Embryonic facial prominence (tissue), 1 donor: ENCODE measurements at regions not wholly inside any gene's neighbourhood (a gene's known extent, or its start where the extent isn't known, plus 50 kb on each side); places are given as distances from the start of the nearest gene placed in this dataset.

ENCODE experiments used
- DNase-seq: peaks from one replicate; pipeline ENCODE4 v3.0.0-alpha.2; 2016; ENCODE audit errors: extremely low spot score

DNA sequence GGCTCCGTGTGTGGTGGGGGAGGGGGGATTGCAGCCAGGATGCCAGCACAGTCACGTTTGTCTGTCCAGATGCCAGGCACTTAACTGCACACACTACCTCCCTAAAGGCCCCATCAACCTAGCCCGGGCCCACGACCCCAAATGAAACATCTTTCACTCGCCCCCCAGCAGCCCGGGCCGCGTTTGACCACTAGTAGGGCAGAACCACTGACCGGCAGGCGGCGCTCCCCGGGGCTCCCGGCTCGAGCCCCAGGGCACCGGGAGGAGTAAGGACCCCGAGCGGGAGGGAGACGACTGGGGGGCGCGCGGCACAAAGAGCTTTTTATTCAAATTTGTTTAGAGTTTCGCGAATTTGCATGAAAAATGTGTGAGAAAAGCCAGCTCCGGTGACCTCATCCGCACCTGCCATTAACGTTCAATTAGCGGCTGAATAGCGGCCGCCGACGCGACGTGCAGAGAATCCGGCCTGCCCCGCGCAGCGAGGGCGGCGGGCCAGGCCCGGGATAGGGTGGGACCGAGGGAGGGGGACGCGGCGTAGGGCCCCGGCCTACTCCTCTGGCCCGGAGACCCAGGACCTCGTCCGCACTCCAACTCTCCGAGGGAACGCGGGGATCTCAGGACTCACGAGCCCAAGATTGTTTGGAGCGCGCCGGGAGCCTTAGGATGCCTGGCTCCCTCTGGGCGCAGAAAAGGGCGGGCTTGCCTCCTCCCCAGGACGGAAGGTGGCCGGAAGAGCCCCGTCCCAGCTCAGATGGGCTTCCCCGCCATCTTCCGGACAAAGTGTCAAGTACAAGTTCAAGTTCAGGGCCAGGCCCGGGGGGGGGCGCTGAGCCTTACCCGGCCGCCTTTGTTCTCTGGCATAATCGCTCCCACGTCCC is 64.9 kb upstream of the POLG start:
- no peak for DNase-seq

DNA sequence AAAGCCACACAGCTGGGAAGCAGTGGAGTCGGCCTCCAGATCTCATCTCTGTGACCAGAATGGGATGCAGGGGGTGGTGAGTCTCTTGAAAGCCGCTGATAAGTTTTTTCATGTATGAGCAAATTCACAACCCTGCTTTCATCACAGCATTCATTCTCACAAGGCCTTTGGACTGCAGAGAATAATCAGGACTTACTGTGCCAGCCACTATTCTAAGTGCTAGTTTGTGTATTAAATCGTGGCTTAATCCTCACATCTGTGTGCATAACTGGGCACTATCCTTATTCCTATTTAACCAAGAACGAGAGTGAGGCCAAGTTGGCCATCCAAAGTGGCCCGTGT is 64.2 kb upstream of the POLG start:
- no peak for DNase-seq

DNA sequence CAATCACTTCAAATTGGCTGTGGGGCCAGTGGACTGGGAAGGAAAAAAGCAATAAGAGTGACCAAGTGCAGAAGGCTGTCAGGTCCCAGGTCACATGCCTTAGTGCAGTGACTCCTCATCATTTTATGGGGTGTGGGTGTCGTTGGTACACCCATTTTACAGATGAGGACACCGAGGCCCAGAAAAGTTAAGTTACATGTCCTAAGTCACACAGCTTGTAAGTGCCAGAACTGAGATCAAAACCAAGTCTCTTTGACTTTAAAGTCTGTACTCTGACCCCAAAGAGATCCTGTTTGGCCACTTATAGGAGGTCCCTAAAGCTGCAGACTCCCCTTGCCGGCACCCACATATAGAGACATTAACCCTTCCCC is 63.0 kb upstream of the POLG start:
- no peak for DNase-seq

DNA sequence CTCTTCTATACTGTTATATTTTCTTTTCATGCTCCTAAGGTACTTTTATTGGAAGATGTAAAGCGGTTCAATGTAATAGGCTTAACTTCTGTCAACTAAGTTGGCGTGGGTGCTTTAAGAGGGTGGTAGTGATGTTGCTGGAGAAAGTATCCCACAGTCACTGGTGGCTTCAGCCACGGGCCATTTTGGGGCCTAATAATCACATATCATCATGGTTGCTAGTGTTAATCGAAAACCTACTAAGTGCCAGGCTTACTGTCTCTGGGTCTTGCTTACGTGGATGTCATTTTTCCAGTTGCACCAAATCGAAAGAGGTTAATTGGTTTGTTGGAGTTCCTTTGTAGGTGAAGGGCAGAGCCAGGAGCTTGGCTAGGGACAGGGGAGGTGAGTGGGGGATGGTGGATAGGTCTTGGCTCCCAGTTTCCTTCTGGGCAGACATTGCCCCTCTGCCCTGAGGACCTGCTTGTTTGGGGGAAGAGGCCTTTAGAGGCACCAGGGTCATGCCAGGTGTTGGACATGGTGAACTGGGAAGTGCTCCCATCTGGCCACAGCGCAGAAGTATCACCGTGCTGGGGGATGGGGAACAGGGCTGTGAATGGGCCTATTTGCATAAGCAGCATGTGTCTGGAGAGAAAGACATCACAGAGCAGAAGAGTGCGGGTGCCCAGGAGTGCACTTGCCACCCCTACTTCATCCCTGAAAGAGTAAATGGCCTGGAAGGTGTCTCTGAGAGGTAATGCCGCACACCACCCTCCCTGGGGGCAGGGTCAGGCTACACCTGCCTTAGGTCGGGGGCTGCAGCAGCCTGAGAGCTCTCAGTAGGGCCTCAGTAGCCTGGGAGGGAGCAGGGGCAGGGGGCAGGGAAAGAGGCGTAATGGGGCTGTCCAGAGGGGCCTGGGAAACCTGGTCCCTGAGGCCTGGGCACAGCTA is 62.4 kb upstream of the POLG start:
- no peak for DNase-seq

DNA sequence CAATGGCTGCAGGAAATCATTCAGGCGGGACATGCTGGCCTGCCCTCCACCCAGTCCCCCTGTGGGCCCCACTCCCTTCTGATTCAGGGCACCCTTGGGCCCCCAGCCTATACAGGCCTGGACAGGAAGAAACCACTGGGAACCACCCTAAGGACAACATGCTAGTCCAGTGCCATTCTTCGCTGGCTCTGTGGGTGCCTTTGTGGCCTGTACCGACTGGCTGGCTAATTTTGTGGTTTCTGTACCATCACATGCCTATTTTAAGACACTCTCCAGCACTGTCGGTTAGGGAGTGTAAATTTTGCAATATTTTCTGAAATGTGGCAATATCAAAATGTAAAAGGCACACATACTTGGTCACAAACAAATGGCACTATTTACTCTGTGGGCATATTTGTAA is 61.4 kb upstream of the POLG start:
- DNase-seq = no peak

DNA sequence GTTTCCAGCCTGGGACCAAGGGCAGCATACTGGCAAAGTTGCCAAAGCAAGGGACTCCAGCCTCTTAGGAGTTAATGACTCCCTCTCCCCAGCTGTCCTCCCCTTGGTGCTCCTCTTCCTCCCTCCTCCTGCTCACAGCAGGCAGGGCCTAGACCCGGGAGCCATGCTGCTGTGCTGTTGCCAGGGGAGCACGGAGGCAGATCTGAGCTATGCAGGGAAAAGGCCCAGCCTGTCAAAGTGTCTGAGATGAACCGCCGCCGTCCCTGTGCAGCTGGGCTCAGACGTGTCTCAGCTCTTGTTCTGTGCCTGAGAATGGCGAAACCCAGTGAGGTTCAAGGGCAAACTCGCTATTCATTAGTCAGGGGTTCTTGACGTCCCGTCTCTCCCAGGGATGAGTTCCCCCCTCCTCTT is 60.8 kb upstream of the POLG start:
- no peak for DNase-seq

DNA sequence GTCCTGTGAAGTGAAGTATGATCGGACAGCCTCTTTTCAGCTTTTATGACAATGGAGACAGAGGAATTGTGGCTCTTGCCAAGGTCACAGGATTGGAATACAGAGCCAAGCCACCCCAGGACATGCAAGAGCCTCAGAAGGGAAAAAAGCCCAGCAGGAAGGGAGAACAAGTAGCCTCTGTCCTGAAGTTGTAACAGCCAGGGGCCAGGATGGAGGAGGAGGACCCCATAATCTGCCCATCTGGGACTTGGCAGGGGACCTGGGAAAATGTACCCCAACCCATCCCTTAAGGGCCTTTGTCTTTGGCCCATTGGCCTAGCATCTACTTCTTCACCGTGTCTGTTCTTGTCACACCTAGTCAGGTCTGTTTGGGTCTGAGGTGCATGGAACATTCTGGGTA is 60.4 kb upstream of the POLG start:
- no peak for DNase-seq

DNA sequence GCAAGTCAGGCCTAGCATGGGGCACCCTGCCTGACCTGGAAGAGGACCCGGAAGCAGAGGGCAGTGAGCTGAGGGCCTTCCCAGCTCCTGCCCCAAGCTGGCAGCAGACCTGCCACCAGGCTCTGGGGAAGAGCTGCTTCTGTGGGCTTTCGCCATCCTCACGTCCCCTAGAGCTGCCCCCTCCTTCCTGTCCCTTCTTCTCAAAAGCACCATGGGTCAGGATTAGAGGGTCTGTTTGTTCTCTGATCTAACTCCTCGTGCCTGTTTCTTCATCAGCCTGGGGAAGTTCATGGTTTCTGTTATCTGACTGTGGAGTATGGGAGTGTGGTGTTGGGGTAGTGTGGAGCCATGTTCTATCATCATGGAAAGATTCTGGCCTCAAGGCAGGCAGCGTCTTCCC is 58.4 kb upstream of the POLG start:
- DNase-seq = no peak

DNA sequence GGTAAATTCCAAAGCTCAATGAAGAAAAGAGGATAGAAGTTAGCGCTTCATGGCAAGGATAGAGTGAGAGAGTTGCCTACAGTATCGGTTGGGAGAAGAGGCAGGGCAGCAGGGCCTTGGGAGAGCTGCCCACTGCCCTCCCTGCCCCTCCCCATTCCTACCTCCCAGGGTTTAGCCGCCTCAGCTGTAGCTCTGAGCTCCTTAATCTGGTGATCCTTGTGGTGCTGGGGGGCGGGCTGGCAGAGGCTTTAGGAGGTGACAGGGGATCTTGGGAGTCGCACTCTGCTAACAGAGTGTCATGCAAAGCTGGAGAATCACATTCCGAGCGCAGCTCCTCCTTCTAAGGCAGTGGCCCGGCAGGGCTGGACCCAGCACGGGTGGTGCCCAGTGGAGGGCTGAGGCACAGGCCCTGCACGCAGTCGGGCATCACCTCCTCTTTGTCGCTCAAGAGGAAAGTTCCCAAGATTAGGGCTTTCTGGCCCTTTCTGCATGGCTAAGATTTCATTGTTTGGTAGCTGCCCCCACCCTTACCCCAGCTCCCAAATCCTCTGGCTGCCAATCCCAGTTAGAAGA is 57.1 kb upstream of the POLG start:
- no peak for DNase-seq

DNA sequence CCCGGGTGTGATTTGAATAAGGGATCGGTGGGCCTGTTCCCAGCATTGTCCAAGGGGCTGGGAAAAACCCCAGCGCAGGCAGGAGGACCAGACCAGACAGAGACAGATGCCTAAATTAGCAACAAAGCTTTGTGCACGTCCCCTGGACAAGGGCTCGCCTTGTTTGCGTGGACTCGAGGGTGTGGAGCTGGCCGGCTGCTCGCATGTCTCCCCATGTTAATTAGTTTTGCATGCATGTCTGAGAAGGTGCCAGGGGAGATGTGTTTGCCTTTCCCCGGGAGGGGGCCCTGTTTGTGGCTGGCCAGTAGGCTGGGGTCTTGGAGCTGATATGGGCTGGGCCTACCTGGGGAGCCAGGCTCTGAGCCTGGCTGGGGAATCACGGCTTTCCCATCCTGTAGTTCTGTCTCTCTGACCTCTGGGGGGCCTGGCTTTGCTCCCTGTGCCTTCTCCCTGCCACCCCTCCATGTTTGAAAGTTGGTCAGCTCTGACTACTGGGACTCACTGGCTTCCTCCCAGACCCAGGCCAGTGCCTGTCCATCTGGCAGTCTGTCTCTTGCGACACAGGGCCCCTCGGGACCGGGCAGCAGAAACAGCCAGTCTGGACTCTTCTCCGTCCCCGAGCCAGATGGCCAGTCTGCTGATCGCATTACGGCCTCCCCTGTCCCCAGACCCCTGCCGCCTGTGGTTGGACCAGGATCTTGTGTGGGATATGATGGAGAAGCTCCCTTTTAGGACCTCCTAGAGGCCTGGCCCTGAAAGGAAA is 55.4 kb upstream of the POLG start:
- DNase-seq = no peak

DNA sequence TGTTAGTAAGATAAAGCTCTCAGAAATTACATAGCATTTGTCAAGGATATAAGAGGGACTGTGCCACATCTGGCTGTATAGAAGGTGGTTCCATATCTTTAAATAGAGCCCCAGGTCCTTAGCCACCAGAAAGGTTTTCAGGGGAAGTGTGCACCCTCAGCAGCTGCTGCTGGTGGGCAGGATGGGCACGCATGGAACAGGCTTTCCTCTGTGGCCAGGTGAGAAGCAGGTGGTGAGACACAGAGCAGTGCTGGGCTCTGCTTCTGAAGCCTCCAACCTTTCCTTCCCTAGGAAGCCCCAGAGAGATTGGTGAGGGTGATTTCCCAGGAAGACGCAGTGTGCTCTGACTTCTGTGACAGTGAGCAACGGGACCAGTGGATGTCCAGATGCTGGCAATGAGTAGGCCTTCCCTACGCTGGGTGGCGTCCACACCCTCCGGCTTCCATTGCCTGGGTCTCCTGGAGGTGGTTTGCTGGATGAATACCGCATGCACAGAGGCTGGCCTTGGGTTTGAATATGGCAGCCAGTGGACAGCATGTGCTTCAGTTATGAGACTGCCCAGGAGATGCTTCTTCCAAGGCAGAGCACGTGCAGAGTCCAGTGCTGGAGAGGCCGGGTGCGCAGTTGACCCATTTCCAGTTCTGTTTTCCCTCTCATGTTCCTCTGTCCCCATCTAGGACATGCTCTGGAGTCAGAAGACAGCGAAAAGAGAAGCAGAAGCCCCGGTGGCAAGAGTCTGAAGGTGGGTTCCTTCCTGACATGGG is 52.7 kb upstream of the POLG start:
- DNase-seq = no peak

DNA sequence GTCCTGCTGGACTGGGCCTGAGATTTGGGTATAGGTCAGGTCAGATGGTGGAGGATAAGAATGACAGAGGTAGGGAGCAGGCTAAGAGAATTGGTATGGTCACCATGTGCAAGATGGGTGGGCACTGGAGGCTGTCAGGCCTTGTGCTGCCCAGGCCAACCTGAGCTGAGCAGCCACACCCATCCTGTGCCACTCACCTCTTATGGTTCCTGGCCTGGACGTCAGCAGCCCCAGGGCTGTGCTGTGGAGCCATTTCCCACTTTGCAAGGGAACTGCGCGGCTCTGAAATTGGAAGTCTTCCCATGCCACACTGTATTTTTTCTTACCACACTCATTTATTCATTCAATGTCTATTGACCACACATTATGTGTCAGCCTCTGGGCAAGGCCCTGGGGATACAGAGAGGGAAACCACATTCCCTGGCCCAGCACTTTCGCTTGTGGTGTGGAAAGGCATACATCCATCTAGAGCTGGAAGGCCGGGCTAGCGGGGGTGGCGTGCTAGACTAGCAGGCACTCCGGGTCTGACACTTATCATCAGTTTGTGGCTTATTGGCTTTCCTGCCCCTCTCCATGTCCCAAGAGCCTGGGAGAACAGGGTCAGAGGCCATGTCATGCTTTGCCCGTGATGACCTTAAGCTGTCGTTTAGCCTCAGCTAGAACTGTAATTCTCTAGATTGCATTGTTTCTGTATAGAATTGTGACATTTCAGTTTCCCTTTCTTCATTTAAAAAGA is 51.1 kb upstream of the POLG start:
- DNase-seq = no peak
